ENCODE measurements at regions not wholly inside any gene's neighbourhood (a gene's known extent, or its start where the extent isn't known, plus 50 kb on each side); places are given as distances from the start of the nearest gene placed in this dataset.

- TF ChIP-seq POLR2AphosphoS5 (IDR thresholded peaks at IDR 0.05; ENCODE audit: low read depth, low read length) (no peak), CTCF (IDR thresholded peaks at IDR 0.05) (no peak), FOSL2 (IDR thresholded peaks at IDR 0.05; ENCODE audit: borderline replicate concordance, low read depth) (no peak), GABPA (IDR thresholded peaks at IDR 0.05; ENCODE audit: low read depth) (no peak), NRF1 (IDR thresholded peaks at IDR 0.05; ENCODE audit: low read depth, low read length) (no peak), EZH2phosphoT487 (IDR thresholded peaks at IDR 0.05; ENCODE audit: borderline replicate concordance, low read depth) (no peak), RAD21 (IDR thresholded peaks at IDR 0.05; ENCODE audit: low read length) (no peak), TAF1 (IDR thresholded peaks at IDR 0.05; ENCODE audit: borderline replicate concordance, low read depth, low read length) (no peak)
Observed at GRCh38 chr10:80814147-80814652, 276.5 kb downstream of the SH2D4B start.
